GM03348 (cell line): ENCODE measurements at regions not wholly inside any gene's neighbourhood (a gene's known extent, or its start where the extent isn't known, plus 50 kb on each side); places are given as distances from the start of the nearest gene placed in this dataset.
A peak's percentile ranks its signal among the peaks of the same experiment; 100 is the strongest.

ENCODE experiments used
- DNase-seq: peaks from one replicate; pipeline ENCODE4 v3.0.0; 2012; ENCODE audit warnings: low spot score

DNA sequence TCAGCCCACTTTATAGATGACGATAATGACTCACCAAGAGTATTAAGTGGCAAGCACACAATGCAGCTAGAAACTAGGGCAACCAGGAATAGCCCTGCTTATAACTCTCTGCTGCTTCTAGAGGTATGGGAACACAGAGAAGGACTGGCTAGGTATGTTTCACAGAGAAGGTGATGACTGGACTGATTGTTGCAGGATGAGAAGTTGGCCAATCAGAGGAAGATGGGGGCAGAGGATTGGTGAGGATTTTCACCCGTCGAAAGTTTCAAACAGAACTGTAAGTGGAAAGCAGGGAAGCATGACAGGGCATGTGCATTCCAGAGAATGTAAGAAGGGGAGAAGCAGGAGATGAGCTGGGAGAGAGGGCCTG, 222.4 kb upstream of the JUN start:
- DNase-seq = no peak

DNA sequence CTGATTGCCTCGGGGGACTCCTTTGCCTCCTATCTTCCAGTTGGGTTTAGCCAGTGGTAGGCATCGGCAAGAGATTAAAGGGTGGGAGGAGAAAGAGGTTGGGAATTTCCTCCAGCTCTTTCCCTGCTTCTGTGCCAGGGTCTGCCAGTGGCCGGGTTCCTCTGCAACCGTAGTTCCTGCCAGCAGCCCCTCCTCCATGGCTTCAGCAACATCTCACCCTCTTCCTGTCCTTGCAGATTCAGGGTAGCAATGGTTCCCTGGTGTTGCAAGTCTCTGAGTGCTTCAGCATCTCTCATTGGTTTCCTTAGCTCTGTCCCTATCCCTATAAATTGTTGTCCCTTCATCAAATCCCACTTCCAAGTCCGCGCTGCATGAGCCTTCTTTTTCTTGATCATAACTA, 223.1 kb upstream of the JUN start:
- no peak for DNase-seq

DNA sequence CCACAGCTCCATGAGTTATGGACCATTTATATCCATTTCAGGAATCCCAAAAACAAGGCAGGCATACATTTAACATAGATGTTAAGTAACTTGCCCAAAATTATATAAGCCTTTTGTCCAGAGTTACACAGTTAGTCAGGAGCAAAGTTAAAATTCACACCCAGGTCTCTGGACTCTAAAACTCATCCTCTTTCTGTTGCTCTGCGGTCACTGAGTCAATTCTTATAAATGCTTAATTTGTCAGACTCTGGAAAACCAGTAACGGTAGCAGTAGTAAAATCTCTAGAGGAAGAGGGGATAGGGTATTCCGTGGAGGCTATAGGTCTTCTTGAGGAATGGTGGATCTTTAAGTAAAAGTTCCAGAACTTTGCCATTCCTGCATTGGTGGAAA, 223.6 kb upstream of the JUN start:
- no peak for DNase-seq

DNA sequence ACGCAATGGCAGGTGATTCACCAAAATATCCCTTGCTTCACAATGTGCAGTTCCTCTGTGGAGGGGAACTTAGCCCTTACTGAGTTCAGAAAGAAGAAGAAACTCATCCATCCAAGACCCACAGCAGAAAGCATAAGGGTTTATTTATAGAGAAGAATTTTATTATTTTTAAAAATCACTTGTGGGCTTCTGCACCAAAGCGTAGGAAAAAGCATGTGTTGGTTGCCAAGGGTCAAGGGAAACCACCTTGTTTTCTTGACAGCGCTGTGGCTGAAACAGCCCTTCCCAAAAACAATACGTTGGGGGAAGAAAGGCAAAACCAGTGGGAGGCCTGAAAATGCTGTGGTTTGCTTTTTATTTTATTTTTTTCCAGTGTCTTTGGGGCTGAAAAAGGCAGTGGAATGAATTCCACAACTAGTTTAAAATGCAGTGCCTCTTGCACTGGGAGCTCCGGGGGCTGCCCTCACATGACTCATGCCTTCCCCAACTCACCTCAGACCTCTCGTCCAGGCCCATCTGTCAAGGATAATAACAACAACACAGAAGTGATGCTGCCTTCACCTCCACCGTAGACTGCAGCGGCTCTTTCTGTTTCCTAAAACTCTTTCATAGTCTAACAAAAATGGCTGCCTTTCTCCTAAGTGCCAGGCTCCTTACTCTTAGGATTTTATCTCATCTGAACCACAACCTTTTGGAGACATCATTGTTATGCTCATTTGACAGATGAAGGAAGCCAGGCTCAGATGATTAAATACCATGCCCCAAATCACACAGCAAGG, 224.2 kb upstream of the JUN start:
- no peak for DNase-seq

DNA sequence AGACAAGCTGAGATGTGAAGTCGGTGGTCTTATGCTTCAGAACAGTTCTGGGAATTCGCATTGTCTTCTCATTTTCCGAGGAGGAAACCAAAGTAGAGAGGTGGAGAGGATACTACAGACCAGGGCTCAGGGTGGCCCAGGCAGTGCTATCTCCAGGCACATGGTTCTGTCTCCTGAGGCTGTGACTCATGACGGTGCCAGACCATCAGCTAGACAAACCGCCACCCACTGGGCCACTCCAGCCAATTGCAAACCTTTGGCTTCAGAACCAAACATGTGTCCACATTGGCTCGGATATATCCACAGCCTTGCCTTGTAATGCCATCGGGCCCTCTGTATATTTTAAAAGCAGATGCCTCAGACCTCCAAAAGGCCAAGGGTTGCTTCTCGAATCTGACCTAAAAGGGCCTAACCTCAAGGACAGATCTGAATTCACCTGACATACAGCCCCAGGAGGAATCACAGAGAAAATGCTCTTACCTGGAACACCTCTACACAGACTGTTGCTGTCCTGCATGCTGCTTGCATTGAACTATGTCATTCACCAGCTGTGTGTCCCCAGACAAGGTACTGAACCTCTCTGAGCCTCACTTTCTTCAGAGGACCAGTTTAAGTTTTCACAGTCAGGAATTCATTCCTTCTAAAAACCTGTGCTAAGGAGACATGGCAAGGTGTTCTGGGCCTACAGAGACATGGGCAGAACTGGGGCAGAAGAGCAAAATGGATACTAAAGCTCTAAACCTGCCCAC, 224.9 kb upstream of the JUN start:
- DNase-seq = no peak

DNA sequence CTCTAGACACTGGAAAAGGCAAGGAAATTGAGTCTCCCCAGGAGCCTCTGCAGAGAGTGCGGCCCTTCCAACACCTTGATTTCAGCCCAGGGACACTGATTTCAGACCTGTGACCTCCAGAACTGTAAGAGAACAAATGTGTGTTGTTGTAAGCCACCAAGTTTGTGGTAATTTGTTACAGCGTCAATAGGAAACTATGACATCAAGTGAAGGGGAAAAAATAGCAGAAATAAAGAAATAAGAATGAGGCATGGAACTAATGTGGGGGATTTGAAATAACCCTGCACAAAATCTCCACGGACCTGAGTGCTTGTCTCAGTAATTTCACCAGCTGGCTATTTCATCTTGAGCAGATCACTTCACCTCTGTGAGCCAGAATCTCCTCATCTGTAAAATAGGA, 227.8 kb upstream of the JUN start:
- DNase-seq = no peak

DNA sequence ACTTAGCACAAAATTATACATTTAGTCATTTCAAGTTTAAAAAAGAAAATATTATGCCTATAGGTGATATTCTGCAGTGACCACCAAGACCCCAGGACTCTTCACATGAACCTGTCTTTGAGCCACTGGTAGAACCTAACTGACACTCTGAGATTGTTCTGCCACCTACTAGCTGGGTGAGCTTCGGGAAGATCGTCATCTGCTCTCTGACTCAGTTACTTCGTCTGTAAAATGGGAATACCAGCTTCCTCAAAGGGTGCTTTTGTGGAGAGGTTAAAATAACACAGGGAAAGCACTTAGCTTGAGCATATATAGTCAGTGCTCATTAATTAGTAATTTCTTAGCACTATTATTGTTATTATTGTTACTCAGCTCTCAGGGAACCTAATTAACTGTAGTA, 228.5 kb upstream of the JUN start:
- DNase-seq = no peak

DNA sequence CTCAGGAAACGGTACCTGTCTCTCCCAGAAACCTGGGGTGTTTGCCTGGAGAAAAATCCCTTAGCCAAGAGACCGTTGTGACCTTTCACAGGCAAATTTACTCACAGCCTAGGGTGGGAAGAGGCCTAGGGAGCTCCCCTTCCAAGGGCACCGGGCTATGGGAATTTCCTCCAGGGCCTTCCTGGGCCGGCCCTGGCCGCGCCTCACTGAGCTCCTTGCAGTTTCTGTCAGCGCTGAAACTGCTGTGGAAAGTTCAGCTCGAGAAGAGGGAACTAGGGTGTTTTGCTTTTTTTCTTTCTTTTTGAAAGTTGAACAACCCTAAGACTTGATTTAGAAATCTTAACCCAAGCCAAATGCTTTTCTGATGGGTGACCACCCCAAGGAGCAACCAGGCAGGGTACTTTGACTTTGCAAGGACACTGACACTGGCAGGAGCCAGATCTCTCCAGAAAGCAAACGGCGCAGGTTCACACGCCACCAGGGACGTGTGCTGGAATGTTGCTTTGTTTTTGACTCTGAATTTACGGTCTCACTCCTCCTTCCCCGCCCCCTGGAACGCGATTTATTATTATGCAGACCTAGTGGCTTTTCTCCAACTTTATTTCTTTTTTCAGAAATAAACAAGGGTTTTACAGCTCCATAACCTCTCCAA, 229.6 kb upstream of the JUN start:
- DNase-seq = peak; percentile 66

DNA sequence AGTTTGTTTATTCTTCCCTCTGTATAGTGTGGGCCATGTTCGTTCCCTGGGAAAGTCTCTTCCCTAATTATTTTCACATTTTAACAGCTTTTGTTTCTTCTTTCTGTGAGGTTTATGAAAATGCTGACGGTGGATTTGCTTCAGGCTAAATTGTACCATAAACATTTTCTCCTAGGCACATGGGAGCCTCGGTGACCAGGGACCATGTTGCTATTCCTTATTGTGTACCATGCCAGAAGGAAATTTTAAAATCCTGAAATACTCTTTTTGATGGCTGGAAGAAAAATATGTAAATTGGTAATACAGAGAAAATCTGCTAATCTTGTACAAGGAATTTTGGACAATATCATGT, 230.1 kb upstream of the JUN start:
- no peak for DNase-seq

DNA sequence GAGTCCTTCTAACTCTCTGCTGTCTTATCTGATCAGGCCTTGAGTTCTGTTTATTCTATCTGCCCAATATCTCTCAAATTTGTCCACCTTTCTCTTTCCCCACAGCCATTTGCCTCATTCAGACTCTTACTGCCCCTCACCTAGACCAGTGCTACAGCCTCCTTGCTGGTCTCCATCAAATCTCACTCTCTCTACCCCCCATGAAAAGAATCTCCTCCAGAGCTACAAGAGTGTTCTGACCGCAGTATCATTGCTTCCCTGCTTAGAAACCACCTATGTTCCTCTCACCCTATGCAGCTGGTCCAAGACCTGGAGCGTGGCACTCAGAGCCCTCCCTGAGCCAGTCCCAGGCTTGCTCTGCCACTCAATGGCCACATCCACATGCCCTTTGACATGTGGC, 231.0 kb upstream of the JUN start:
- DNase-seq = no peak

DNA sequence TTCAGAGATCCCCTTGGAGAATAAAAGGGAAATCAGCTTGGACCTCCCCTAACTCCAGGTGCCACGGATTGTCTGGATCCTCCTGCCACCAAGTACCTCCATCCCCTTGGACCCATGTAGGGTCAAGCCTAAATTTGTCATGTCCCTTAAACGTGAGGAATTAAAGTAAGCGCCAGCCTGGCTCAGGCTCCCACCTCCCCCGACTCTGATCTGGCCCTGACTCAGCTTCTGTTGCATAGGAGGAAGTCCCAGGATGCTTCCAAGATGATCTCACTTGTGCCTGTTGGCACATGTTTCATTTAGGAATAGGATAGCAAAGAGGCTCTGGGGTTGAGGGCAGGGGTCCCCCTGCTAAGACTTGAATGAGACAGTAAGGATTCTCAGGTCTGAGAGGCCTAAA, 231.9 kb upstream of the JUN start:
- peak; percentile 75 for DNase-seq

DNA sequence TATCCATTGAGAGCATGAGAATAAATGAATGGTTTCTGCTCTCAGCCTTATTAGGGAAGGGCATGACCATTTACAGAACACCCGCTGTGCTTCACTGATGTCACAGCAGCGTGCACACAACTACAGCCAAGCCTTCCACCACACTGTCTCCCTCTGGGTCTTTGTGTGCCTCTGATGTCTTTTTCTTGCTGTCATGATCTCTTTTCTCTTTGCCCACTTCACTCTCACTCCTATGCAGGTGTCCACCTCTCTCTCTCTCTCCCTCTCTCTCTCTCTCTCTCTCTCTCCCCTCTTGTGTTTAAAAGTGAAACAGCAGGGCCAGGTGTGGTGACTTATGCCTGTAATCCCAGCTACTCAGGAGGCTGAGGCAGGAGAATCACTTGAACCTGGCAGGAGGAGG, 232.5 kb upstream of the JUN start:
- DNase-seq = no peak

DNA sequence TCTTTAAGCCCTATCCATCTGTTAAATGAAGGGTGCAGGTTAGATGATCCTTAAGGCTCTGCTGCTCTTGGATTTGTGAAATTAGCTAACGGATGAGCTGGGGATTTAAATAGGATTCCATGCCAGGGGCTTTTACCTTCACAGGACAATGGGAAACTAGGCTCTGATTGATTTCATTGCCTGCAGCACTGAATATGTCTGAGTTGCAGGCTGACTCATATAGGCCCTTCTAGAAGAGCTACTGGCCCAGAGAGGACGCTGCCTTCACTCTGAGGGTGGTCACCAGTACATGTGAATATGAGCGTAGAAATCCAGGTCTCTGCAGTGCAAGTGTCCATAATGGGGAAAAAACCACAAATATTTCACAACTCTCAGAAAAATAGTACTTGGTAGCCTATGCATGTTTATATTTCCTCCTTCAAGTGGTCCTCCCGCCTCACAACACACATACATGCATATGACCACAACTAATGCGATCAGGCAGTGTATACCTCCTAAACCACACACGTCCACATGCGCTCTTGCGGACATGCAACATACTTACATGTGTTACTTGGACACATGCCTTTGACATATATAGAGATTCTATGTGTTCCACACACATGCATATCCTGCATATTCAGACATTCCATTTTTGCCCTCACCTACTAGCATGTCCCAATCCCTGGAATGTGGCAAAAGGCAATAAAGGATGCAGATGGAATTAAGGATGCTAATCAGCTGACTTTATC, 233.8 kb upstream of the JUN start:
- DNase-seq = no peak

DNA sequence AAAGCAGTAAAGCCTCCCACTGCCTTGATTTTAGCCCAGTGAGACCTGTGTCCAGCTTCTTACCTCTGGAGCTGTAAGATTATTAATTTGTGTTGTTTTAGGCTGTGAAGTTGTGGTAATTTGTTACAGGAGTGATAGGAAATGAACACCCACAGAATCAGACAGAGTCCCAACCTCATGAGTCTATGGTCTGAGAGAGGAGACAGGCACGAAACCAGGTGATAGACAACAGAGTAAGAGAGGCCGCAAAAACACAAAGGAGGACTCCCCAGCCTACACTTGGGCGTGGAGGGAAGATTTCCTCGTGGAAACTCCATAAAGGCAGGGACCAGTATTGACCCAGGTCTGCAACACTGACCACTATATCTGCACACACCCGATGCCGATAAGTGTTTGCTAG, 234.6 kb upstream of the JUN start:
- DNase-seq = no peak

DNA sequence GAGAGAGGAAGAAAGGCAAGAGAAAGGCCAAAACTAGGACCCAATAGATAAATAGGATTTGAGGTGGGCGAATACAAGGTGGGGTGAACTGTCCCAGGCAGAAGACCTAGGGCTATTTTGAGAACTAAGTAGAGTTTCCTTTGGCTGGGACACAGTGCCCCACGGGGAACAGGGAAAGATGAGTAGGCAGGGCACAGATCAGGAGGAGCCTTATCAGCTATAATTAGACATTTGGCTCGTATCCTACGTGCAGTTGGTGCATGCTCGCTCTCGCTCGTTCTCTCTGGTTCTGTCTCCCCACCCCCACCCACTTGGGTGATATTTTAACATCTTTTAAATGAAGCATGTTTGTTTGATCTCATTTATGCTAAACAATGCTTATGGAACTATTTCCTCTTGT, 235.0 kb upstream of the JUN start:
- DNase-seq = no peak

DNA sequence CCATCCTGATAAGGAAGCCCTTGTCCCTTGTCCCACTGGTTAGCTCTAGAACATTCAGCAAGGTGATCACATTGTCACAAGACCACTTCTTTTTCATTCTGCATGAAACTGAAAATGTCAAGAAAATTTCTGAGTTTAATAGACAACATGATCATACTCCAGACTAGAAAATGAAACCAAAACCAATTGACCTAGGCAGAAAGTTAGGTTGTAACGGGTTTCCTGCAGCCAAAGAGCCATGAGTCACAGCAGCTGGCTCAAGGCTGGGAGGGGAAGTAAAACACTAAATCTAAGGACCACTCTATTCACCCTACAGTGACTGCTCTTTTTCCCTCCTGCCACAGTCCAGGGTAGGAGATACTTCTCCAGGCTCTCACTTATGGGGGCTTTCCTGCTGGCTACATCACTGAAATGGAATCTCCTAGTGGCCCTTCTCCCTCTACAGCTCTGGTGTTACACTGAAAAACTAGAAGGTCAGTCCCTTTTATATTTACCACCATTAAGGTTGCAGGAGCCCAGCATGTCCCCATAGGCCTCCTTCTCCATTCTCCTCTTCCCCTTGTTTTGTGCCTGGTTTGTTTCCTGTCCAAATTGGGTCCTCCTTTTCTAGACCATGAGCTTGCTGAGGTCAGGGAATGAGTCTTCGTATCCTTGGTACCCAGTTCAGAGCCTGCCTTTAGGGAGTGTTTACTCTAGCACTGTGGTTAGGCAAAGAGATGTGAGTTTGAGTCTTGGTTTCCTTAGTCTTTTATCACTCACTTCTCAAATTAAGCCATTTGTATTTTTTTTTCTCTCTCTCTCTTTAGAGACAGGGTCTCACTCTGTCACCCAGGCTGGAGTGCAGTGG, 236.5 kb upstream of the JUN start:
- DNase-seq = peak; percentile 72

DNA sequence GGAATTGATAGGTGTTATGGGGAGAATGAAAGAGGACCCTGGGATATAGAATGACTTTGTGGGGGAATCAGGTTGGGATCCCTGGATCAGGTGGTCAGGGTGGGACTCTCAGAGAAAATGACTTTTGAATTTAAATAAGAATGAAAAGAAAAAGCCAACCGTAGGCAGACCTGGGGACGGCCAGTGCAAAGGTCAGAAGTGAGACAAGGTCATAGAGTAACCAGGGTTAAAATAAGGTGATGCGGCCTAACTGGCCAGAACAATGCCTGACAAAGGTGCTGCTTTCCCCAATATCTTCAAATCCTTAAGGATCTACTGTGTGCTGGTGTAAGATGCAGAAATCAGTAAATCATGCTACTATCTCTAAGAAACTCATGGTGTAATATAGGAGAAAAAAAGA, 238.4 kb upstream of the JUN start:
- DNase-seq = no peak

DNA sequence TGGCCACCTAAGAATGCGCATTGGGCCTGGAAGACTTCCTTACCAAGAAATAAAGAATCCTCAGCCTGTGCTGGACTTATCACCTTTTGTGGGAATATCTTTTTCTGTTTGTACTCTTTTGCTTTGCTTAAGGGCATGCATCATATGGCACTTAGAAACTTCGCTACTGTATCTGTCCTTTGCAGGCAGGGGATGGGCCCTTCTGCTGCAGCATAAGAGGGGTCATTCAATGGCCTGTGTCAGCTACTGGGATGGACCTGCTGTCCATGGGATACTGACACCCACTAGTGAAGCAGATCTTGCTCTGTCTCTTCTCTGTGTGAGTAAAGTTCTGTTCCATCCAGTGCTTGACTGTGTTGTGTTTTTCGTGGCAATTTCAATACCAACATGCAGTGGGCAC, 239.0 kb upstream of the JUN start:
- DNase-seq = no peak

DNA sequence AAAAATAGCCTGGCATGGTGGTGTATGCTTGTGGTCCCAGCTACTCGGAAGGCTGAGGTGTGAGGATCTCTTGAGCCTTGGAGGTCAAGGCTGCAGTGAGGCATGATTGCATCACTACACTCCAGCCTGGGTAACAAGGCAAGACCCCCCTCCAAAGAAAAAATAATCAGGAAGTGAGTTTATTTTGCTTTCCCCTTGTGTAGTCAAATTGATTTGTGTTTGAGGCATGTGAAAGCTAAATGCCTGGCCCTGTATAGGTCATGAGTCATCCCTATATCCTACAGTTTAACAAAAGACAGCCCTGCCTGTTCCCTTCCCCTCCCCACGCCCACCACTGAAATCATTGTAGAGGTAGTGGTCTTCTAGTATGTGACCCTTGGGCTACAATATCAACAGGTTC, 241.4 kb upstream of the JUN start:
- no peak for DNase-seq

DNA sequence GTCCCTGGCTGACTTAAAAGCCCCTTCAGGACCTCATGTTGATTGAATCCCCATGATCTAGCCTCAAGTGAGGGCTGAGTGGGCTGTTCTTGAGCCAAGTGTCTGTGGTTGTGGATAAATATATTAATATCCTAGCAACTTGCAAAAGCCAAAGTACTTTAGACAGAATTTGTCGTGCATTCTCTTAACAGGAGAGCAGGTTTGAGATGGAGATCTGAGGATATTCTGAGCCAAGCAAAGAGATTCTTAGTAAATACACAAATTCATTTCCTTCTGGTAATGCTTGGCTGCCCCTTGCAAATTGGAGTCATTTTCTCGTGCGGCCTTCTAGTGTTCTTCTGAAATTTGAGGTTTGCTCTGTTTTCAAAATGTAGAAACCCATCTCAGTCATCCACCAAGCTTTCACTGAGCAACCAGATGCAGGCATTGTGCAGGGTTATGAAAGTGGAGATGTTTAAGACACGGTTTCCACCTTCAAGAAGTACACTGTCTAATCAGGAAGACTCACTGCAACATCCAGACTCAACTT, 242.1 kb upstream of the JUN start:
- DNase-seq = peak; percentile 15

DNA sequence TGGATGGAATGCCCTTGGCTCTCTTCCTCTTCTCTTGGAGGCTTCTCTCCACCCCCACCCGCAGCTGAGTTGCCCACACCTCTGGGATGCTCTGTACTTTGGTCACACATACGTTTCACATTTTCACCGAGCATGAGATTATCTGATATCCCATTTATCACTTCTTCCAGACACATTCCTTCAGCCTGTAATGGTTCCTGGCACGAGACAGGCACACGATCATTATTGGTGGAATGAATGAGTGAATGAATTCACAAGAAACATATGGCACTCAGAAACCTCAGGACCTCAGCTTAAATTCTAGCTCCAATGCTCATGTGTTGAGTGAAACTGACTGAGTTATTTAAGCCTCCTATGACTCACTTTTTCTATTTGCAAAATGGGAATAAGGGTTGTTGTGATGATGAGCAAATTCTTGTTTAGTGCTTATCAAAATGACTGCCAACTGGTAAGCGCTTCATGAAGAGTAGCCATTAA, 242.7 kb upstream of the JUN start:
- peak; percentile 74 for DNase-seq

DNA sequence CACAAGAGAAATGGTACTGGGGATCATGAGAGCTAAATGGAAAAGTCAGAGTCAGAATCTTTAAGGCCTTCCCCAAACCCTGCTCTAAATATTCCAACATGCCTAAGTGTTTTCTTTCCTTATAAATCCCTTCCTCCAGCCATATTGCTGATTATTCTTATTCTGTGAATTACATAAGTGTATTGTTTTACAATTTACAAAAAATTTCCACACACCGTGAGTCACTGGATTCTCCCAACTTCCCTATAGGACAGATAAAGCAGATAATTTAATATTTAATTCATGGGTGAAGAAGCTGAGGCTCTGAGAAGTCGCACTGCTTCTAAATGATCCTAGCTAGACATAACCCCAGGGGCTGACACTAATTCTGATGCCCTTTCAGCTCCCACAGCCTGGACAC, 243.3 kb upstream of the JUN start:
- DNase-seq = no peak
